ENCODE measurements at regions not wholly inside any gene's neighbourhood (a gene's known extent, or its start where the extent isn't known, plus 50 kb on each side); places are given as distances from the start of the nearest gene placed in this dataset.
"Not testable (repeated sequence)": the region's sequence is repeated elsewhere in the genome, so short reads cannot be mapped to it uniquely, and the experiment has no call there.

DNA sequence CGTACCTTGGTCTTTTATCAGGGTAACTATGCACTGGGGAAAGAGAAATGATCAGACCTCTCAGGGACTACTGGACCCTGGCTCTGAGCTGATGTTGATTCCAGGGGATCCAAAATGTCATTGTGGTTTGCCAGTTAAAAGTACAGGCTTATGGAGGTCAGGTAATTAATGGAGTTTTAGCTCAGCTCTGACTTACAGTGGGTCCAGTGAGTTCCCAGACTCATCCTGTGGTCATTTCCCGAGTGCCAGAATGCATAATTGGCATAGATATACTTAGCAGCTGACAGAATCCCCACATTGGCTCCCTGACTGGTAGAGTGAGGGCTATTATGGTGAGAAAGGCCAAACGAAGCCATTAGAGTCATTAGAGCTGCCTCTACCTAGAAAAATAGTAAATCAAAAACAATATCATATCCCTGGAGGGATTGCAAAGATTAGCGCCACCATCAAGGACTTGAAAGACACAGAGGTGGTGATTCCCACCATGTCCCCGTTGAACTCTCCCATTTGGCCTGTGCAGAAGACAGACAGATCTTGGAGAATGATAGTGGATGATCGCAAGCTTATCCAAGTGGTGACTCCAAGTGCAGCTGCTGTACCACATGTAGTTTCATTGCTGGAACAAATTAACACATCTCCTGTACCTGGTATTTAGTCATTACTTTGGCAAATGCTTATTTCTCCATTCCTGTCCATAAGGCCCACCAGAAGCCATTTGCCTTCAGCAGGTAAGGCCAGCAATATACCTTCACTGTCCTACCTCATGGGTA lies 152.4 kb downstream of the THBS2 start:
- Histone ChIP-seq H3K4me1 (ENCODE audit: low read depth, poor library complexity, severe bottlenecking) (no peaks in the 10 kb centered on the region), H4K20me1 (ENCODE audit: insufficient read depth) (no peaks in the 10 kb centered on the region), H3K27me3 (ENCODE audit: insufficient read depth, low read depth) (no peaks in the 10 kb centered on the region), H3K9ac (no peak overlapping the region), H3K4me3 (IDR thresholded peaks at IDR 0.05; ENCODE audit: insufficient read depth, low read depth, low read length) (no peak overlapping the region), H3K4me2 (no peak overlapping the region), H3K79me2 (ENCODE audit: insufficient read depth, low read depth) (no peaks in the 10 kb centered on the region), H2AFZ (ENCODE audit: low read depth) (no peak overlapping the region), H3K27ac (no peak overlapping the region), H3K36me3 (ENCODE audit: insufficient read depth) (no peaks in the 10 kb centered on the region)
- TF ChIP-seq, protein P1, sequence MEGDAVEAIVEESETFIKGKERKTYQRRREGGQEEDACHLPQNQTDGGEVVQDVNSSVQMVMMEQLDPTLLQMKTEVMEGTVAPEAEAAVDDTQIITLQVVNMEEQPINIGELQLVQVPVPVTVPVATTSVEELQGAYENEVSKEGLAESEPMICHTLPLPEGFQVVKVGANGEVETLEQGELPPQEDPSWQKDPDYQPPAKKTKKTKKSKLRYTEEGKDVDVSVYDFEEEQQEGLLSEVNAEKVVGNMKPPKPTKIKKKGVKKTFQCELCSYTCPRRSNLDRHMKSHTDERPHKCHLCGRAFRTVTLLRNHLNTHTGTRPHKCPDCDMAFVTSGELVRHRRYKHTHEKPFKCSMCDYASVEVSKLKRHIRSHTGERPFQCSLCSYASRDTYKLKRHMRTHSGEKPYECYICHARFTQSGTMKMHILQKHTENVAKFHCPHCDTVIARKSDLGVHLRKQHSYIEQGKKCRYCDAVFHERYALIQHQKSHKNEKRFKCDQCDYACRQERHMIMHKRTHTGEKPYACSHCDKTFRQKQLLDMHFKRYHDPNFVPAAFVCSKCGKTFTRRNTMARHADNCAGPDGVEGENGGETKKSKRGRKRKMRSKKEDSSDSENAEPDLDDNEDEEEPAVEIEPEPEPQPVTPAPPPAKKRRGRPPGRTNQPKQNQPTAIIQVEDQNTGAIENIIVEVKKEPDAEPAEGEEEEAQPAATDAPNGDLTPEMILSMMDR (conservative IDR thresholded peaks at IDR 0.05; ENCODE audit: low read depth, low read length) = no peak

DNA sequence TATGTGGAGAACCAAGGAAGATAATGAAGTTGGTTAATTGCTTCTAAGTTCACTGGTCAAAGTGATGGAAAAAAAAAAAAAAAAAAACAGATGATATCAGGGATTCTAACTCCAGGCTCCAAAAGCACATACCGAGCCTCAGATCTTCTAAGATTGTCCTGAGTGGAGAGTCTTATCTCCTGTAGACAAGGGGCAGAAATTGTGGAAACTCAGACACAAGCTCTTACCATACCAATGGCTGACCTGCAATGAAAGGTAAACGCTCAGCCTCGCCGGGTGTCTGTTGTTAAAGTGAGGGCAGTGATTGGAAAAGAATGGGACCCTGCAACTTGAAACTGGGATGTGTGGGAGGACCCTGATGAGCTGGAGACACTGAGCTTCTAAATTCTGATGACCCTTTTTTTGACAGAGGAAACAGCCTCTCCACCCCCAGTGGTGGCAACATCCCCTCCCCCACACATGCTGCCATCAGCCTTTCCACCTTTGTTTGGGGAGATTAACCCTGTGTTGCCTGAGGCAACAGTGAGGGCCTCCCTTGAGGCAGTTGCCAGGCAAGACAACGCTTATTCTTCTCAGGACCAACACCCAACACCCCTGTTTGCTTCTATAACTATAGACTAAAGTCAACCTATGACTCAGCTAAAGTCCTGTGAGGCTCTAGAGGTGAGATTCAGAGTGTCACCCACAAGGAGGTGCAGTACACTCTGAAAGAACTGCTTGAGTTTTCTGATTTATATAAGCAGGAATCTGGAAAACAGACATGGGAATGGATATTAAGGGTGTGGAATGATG lies 154.0 kb downstream of the THBS2 start:
- Histone ChIP-seq H3K4me2 (no peak overlapping the region), H3K27ac (no peak overlapping the region)
- TF ChIP-seq, protein P1 (conservative IDR thresholded peaks at IDR 0.05; ENCODE audit: low read depth, low read length) = no peak

DNA sequence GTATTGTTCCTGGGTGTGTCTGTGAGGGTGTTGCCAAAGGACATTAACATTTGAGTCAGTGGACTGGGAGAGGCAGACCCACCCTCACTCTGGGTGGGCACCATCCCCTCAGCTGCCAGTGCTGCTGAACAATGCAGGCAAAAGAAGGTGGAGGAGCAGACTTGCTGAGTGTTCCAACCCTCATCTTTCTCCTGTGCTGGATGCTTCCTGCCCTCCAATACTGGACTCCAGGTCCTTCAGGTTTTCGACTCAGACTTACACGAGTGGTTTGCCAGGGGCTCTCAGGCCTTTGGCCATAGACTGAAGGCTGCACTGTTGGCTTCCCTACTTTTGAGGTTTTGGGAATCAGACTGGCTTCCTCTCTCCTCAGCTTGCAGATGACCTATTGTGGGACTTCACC lies 155.0 kb downstream of the THBS2 start:
- not testable (repeated sequence) for H3K36me3 ChIP-seq (ENCODE audit: insufficient read depth); H3K27me3 ChIP-seq (ENCODE audit: insufficient read depth, low read depth); H2AFZ ChIP-seq (ENCODE audit: low read depth); H3K79me2 ChIP-seq (ENCODE audit: insufficient read depth, low read depth); H3K4me3 ChIP-seq (IDR thresholded peaks at IDR 0.05; ENCODE audit: insufficient read depth, low read depth, low read length); H3K9ac ChIP-seq; H4K20me1 ChIP-seq (ENCODE audit: insufficient read depth); H3K27ac ChIP-seq; H3K4me1 ChIP-seq (ENCODE audit: low read depth, poor library complexity, severe bottlenecking); H3K4me2 ChIP-seq

More for the DNA sequence above, 154.0 kb downstream of the THBS2 start:
- no peaks in the 10 kb centered on the region for H3K27me3 ChIP-seq (ENCODE audit: insufficient read depth, low read depth)
- no peak overlapping the region for H3K4me3 ChIP-seq (IDR thresholded peaks at IDR 0.05; ENCODE audit: insufficient read depth, low read depth, low read length)
- H3K79me2 ChIP-seq (ENCODE audit: insufficient read depth, low read depth) = no peaks in the 10 kb centered on the region
- no peaks in the 10 kb centered on the region for H3K36me3 ChIP-seq (ENCODE audit: insufficient read depth)
- no peak overlapping the region for H3K9ac ChIP-seq
- no peaks in the 10 kb centered on the region for H3K4me1 ChIP-seq (ENCODE audit: low read depth, poor library complexity, severe bottlenecking)
- no peaks in the 10 kb centered on the region for H4K20me1 ChIP-seq (ENCODE audit: insufficient read depth)
- H2AFZ ChIP-seq (ENCODE audit: low read depth) = no peak overlapping the region

DNA sequence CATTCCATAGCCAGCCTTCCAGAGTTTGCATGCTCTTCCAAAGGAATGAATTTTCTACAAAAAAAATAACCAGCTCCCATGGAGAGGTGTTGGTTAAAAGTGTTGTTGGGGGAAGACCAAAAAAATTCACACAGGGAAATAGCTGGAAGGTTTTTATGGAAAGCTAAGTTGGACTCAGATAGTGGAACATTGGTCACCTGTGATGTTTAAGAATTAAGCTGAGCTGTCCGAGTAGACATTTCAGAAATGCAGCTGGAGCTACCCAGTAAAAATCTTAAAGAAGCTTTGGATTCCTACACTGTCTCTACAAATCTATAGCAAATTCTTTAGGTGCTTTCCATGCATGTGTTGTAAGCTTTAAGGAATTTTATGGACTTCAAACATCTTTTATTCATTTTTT lies 155.5 kb downstream of the THBS2 start:
- Histone ChIP-seq H3K4me2 (no peak overlapping the region), H2AFZ (ENCODE audit: low read depth) (no peak overlapping the region), H3K79me2 (ENCODE audit: insufficient read depth, low read depth) (no peaks in the 10 kb centered on the region), H3K9ac (no peak overlapping the region), H3K4me3 (IDR thresholded peaks at IDR 0.05; ENCODE audit: insufficient read depth, low read depth, low read length) (no peak overlapping the region), H3K36me3 (ENCODE audit: insufficient read depth) (no peaks in the 10 kb centered on the region), H4K20me1 (ENCODE audit: insufficient read depth) (no peaks in the 10 kb centered on the region), H3K4me1 (ENCODE audit: low read depth, poor library complexity, severe bottlenecking) (no peaks in the 10 kb centered on the region), H3K27ac (no peak overlapping the region), H3K27me3 (ENCODE audit: insufficient read depth, low read depth) (no peaks in the 10 kb centered on the region)
- TF ChIP-seq, protein P1 (conservative IDR thresholded peaks at IDR 0.05; ENCODE audit: low read depth, low read length) = no peak
